CMK (cell line): ENCODE measurements at regions not wholly inside any gene's neighbourhood (a gene's known extent, or its start where the extent isn't known, plus 50 kb on each side); places are given as distances from the start of the nearest gene placed in this dataset.
"Not testable (repeated sequence)": the region's sequence is repeated elsewhere in the genome, so short reads cannot be mapped to it uniquely, and the experiment has no call there.

ENCODE experiments used
- DNase-seq: peaks from one replicate; pipeline ENCODE4 v3.0.0-alpha.2; 2010; ENCODE audit warnings: low read depth

- DNase-seq: no peak
These were observed 737.2 kb upstream of the CHRM3 start for GRCh38 chr1:238649200-238649599.

- DNase-seq: no peak
These were observed 737.6 kb upstream of the CHRM3 start for GRCh38 chr1:238648751-238649150.

DNA sequence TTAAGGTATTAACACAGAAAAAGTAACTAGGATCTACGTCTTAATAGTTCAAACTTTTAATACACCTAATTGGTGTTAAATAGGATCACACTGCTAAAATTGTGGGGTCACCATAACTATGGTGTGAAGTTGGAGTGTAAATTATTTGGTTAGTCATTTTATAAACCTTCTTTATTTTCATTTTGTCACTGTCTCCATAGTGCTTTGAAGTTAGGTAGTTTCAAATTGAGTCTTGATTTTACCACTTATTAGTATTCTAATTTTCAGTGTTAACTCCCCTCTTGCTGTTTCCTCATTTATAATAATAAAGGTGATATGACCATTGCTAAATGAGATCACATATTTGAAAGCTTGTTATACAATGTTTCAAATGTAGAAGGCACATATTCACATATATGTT is 738.1 kb upstream of the CHRM3 start:
- no peak for DNase-seq

- DNase-seq: no peak
These were observed 738.5 kb upstream of the CHRM3 start for GRCh38 chr1:238647877-238648276.

GRCh38 chr1:238642231-238642630 is 744.1 kb upstream of the CHRM3 start:
- DNase-seq: no peak

DNA sequence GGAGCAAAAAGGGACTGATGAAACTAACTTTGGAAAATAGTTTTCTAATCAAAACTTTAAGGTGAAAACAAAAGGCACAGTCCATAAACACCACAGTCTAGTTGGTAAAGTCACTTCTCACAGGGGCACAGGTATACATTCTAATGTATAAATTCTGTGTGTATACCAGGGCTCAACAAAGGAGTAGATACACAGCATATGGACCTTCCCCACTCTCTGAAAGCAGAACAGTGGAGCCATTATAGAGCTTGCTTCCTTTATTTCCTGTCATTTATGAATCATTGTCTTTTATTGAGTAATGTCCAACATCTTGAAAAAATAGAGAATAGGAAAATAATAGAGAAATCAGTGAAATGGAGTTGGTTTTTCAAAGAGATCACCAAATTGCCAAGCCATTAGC is 746.5 kb upstream of the CHRM3 start:
- no peak for DNase-seq

DNA sequence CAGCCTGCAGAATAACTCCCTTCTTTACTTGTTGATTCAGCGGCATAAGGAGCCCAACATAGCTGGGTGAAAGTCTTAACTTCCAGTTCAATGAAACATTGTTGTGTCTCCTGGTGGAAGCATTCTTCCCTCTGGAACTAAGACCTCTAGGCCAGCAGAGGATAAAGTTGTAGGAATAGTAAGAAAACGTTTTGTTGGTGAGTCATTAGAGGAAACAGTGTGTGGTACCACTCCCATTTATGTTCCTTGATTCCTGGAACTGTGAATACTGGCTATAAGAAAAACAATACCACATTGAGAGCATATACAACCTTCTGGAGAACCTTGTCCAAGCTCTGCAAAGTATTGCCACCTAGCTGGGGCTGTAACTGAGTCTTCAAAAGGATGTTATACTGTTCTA is 737.4 kb upstream of the ZP4 start:
- no peak for DNase-seq

DNA sequence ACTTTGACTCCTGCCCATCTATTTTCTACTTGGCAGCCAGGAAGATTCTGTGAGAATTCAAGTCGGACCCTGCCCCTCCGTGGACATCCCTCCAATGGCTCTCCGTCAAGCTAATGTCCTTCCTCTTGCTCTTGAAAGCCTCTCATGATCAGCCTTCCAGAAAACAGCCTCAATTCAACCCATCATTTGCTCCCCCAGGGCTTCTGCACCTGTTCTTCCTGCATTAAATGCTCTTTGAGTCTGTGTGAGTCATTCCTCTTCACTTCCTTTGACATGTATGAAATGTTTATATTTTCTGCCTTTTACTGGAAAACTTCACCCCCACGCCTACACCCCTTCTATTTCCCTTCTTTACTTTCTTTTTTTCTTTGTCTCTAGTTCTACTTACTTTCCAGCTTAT is 734.1 kb upstream of the ZP4 start:
- no peak for DNase-seq

DNA sequence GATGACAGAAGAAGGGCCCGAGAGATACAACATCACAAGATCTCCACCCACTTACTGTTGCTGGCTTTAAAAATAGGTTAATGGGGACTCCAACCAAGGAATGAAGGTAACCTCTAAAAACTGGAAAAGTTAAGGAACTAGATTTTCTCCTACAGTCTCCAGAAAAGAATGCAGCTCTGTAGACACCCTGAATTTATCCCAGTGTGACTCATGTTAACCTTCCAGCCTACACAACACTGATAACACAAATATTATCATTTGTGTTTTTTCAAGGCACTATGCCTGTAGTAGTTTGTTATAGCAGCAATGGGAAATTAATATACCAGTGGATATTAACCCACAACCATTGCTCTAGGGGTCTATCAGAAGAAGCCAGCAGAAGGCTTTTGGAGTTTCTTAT is 730.7 kb upstream of the ZP4 start:
- no peak for DNase-seq

DNA sequence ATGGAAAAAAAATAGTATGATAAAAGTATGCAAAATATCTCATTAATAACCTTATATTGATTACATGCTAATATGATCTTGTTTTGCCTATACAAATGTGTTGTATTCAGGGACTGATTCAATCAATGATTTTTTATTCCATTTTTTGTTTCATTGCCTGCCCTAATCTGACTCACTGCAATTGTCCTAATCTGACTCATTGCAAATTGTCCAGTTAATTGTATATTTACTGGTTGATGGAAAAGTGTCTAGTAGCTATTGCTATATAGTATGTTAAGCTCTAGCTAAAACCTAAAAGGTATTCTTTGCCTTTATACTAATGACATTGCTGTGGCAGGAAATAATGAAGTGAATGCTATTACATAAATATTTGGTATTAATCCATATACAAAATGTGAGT is 728.9 kb upstream of the ZP4 start:
- DNase-seq: no peak

- no peak for DNase-seq
These were observed 720.7 kb upstream of the ZP4 start for GRCh38 chr1:238611406-238611805.

- DNase-seq: no peak
These were observed 717.4 kb upstream of the ZP4 start for GRCh38 chr1:238608144-238608543.

DNA sequence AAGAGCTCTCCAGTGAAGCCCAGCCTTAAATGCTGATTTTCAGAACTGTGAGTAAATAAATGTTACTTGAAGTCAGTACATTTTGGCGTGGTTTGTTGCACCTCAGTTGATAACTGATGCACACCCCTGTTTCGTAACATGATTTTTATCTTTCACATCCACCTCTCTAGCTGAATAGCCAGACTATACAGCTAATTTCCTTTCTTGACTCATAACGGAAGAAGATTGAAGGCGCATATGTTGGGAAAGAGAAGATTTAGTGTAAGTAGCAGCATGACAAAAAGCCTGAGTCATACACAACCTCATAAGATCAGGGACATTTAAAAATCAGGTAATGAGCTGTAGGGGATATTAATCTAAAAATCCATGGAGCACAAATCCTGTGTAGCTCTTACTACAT is 716.2 kb upstream of the ZP4 start:
- no peak for DNase-seq

- DNase-seq: no peak
These were observed 715.7 kb upstream of the ZP4 start for GRCh38 chr1:238606457-238606856.

- DNase-seq: no peak
These were observed 713.6 kb upstream of the ZP4 start for GRCh38 chr1:238604357-238604756.

- DNase-seq: not testable (repeated sequence)
These were observed 710.9 kb upstream of the ZP4 start for GRCh38 chr1:238601604-238602003.

GRCh38 chr1:238596703-238597102 is 706.0 kb upstream of the ZP4 start:
- no peak for DNase-seq

DNA sequence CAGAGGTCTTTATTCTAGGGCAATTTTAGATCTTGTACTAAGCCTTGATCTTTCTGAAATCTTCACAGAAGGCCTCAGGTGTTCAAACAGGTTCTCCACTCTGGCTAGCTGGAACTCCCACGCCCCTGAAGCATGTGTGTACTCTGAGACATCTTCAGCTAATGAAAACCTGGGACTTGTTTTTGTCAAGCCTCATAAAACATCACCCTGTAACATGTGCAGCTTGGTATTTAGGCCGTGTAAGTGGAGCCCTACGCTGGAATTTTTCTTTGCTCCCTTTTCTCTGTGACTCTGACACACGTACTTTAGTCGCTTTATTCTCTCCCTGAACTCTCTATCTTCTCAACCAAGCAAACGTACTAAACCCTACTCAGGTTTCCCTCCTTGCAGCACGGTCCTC is 701.9 kb upstream of the ZP4 start:
- DNase-seq: no peak

- no peak for DNase-seq
These were observed 699.2 kb upstream of the ZP4 start for GRCh38 chr1:238589843-238590435.

- DNase-seq: no peak
These were observed 692.1 kb upstream of the ZP4 start for GRCh38 chr1:238582816-238583215.

DNA sequence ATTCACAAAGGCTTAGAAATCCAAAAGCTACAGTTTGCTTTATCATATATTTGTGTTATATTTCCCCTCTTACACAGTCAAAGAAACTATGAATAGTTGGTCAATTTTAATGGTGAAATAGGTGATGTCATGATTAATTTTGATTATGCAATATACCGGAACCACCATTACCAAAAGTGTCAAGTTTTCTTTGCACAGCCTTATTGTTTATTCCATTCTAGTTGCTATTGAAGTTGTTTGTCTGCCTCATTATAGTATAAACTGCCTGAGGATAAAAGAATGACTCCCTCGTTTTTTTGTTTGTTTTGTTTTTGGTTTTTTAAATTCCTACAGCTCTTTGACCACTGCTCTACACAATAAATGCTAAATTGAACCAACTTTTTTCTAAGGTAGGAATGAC is 690.6 kb upstream of the ZP4 start:
- DNase-seq: no peak

DNA sequence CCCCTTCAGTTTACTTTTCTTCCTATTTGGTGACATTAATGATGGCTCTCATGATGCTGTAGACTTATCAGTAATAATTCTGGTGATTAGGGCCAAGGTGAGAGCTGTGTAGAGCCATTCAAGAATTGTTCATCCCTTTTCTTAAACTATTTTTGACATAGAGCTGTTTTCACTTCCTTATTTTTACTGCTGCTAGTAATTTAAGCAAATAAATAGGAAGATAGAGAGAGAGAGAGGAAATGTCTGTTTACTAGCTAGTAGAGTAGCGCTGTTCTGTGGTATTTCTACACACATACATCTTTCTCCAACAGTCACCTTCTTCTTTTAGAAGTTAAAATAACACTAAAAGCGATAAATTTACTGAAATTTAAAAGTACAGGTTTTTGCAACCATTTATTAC is 678.0 kb upstream of the ZP4 start:
- DNase-seq: no peak

DNA sequence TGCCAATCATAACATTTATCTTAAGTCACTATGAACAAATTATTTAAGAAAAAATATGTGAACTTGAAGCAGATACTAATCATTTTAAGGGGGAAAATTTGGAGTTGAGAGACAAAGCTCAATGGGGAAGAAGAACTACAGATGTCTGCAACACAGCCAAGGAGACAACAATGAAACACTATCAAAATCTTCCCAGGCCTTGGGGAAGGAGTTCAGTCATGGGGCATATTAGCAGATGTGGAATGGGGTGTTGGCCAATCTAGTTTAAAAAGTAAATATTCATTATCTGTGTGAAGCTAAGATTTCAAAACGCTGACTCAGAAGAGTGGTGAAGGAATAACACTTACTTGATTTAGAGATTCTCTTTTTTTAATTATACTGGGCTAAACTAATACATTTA is 671.6 kb upstream of the ZP4 start:
- no peak for DNase-seq

GRCh38 chr1:238558746-238559145 is 668.0 kb upstream of the ZP4 start:
- no peak for DNase-seq

GRCh38 chr1:238558156-238558555 is 667.4 kb upstream of the ZP4 start:
- DNase-seq: no peak
